NCI-H2196 (cell line): ENCODE measurements at regions not wholly inside any gene's neighbourhood (a gene's known extent, or its start where the extent isn't known, plus 50 kb on each side); places are given as distances from the start of the nearest gene placed in this dataset.

Experiments
- DNase-seq: peaks from one replicate; lab custom pipeline; 2025; ENCODE audit not compliant: unreplicated experiment; lab: John Stamatoyannopoulos, UW

- no peak for DNase-seq
These were observed 62.6 kb upstream of the BICD1 start for GRCh38 chr12:32043928-32044549.

- DNase-seq = no peak
These were observed 59.1 kb upstream of the BICD1 start for GRCh38 chr12:32047357-32048212.

GRCh38 chr12:32048791-32049190 lies 57.9 kb upstream of the BICD1 start:
- no peak for DNase-seq

GRCh38 chr12:32049956-32050355 lies 56.7 kb upstream of the BICD1 start:
- no peak for DNase-seq

- DNase-seq = no peak
These were observed 55.0 kb upstream of the BICD1 start for GRCh38 chr12:32051511-32052211.

- no peak for DNase-seq
These were observed 54.4 kb upstream of the BICD1 start for GRCh38 chr12:32052212-32052713.

- DNase-seq = no peak
These were observed 52.6 kb upstream of the BICD1 start for GRCh38 chr12:32053881-32054624.
